Skeletal muscle tissue (tissue), 4 donors: ENCODE measurements at regions not wholly inside any gene's neighbourhood (a gene's known extent, or its start where the extent isn't known, plus 50 kb on each side); places are given as distances from the start of the nearest gene placed in this dataset. TPM values are rescaled to one million over a fixed set of nuclear protein-coding genes. Genes with fewer than 3 reads are reported as not detected.

Experiments used
- H3K27ac ChIP-seq: one replicate; pipeline ENCODE4 v1.7.0; 2013; ENCODE audit warnings: mild to moderate bottlenecking, low read depth, low read length, inconsistent platforms
- H3K27me3 ChIP-seq, 3 donors: one replicate each; pipeline ENCODE4 v1.7.0; 2013; ENCODE audit warnings: low read length in 3 of 3; ENCODE audit not compliant: control insufficient read depth in 3 of 3, insufficient read depth in 3 of 3
- H3K36me3 ChIP-seq, 3 donors: one replicate each; pipeline ENCODE4 v1.7.0; 2013; ENCODE audit warnings: low read length in 3 of 3; ENCODE audit not compliant: control insufficient read depth in 3 of 3, insufficient read depth in 3 of 3
- H3K4me1 ChIP-seq, 3 donors: one replicate each; pipeline ENCODE4 v1.7.0; 2013; ENCODE audit warnings: low read length in 3 of 3, mild to moderate bottlenecking in 3 of 3; ENCODE audit not compliant: control insufficient read depth in 3 of 3, insufficient read depth in 3 of 3
- H3K4me3 ChIP-seq, 3 donors: one replicate each; pipeline ENCODE4 v1.7.0; 2013; ENCODE audit warnings: low read length in 3 of 3
- H3K9ac ChIP-seq, 3 donors: one replicate each; pipeline ENCODE4 v1.7.0; 2013; ENCODE audit warnings: low read length in 3 of 3, mild to moderate bottlenecking in 3 of 3, moderate library complexity in 2 of 3, low read depth in 1 of 3
- H3K9me3 ChIP-seq, 3 donors: one replicate each; pipeline ENCODE4 v1.7.0; 2013; ENCODE audit warnings: low read length in 3 of 3; ENCODE audit not compliant: control insufficient read depth in 3 of 3
- small RNA-seq: library from RNA; depleted of rRNA; stranded (forward); fragments of <200 nt; gene quantifications from one replicate; pipeline ENCODE3, GENCODE V24; 2014
- donor health status: Osteomylitis.

DNA sequence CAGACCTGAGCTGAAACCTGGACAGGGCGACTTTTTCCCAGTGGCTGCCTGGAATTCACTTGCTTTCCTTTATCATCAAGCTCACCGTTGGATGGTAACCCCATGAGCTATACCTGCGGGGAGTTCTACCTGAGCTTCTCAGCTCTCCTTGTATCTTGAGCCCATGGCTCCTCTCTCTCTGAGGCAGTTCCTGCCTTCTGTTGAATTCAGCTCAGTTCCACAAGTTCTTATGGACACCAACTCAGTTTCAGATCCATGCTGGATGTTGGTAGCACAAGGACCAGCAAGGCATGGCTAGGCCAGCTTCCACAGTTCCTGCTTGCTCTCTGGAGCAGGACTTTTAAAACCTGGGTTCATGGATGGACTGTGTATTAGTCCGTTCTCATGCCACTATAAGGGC is 58.3 kb upstream of the AMPD3 start:
- Histone ChIP-seq H3K4me1 (peaks cover 2 to 10% (median 6%) of the 10 kb centered on the region in 3 donors), H3K9me3 (no peaks in the 10 kb centered on the region), H3K36me3 (no peaks in the 10 kb centered on the region), H3K9ac (no peak overlapping the region), H3K27me3 (no peaks in the 10 kb centered on the region), H3K27ac (no peak overlapping the region), H3K4me3 (no peak overlapping the region)

DNA sequence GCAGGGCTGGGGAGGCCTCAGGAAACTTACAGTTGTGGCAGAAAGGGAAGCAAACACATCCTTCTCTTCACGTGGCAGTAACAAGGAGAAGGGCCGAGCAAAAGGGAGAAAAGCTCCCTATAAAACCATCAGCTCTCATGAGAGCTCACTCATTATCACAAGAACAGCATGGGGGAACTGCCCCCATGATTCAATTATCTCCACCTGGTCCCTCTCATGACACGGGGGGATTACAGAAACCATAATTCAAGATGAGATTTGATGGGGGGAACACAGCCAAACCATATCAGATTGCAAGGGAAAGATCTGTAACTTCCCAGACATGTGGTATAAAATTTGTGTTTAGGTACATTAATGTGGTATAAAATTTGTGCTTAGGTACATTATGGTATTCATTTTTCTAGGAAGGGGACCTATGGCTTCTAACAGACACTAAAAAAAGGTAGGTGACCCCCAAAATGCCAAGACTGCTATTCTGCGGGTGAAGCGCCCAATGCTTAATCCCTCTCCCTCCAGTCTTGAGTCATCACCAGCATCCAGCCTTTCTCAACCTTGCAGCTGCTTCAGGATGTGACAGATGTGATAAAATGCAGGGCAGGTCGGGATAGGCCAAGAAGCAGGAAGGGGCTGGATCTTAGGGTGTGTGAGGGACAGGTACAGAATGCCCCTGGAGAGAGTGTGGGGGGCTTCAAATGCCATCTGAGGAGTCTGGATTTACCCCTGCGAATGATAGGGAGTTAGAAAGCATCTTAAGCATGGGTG is 57.7 kb upstream of the AMPD3 start:
- no peaks in the 10 kb centered on the region for H3K9me3 ChIP-seq
- no peak overlapping the region for H3K27ac ChIP-seq
- H3K4me3 ChIP-seq = no peak overlapping the region
- no peaks in the 10 kb centered on the region for H3K36me3 ChIP-seq
- H3K27me3 ChIP-seq = no peaks in the 10 kb centered on the region
- peaks cover 2 to 16% (median 10%) of the 10 kb centered on the region in 3 donors for H3K4me1 ChIP-seq
- H3K9ac ChIP-seq = no peak overlapping the region

DNA sequence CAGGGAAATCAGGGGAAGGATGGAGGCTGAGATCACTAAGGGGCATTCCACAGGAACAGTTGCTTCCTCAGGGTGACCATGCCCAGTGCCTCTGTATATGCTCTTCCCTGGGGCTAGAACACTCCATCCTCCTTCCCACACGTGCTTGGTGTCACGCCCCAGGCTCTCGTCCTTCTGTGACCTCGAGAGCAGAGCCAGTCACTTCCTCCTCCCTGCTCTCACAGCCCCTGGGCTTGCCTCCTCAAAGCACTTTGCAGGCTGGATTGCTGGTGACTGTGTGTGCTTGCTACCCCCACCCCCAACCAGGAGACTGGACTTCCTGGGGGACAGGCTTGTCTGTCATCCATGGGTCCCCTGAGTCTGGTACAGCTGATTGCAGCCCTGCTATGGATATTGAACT is 56.5 kb upstream of the AMPD3 start:
- Histone ChIP-seq H3K27ac (no peak overlapping the region), H3K4me3 (no peak overlapping the region), H3K4me1 (peaks cover 2 to 17% (median 11%) of the 10 kb centered on the region in 3 donors), H3K9me3 (no peaks in the 10 kb centered on the region), H3K27me3 (no peaks in the 10 kb centered on the region), H3K36me3 (no peaks in the 10 kb centered on the region), H3K9ac (no peak overlapping the region)

DNA sequence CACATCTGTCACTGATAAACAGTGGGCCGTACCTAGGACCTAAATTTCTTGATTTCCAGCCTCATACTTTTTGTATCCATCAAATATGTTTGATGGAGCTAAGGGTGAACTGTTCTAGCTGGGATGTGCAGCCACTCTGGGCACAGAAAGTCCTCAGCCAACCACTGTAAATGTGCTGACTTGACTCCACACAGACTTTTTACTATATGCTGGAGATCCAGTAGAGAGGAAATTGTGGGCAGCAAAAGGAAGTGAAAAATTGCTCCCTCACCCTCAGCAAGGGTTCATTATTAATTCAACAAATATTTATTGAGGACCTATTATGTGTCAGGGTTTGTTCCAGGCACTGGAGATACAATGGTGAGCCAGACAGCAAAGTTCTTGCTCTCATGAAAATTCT is 54.2 kb upstream of the AMPD3 start:
- H3K27ac ChIP-seq = no peak overlapping the region
- H3K27me3 ChIP-seq = no peaks in the 10 kb centered on the region
- H3K4me1 ChIP-seq = peaks cover 2 to 16% (median 13%) of the 10 kb centered on the region in 3 donors

DNA sequence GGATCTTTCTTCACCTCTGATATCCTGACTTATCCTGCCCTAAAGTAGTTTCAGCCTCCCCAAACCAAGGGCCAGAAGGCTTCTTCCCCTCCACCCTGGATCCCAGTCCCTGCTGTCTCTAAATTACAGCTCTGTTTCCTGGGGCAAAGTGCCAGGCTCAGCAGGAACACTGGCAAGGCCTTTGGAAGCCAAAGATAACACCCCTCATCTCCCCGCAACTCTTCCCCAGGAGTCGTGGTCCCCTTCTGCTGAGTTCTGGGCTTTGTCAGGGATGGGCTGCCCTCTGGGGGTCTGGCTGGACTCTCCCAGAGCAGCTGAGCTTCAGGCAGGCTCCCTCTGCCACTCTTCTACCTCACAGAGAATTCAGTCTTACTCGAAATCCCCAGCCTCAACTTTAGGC is 53.8 kb upstream of the AMPD3 start:
- Histone ChIP-seq H3K27ac (no peak overlapping the region), H3K4me3 (no peak overlapping the region), H3K4me1 (peaks cover 2 to 20% (median 16%) of the 10 kb centered on the region in 3 donors), H3K9me3 (no peaks in the 10 kb centered on the region), H3K9ac (no peak overlapping the region), H3K36me3 (no peaks in the 10 kb centered on the region), H3K27me3 (no peaks in the 10 kb centered on the region)

More for the DNA sequence above, 54.2 kb upstream of the AMPD3 start:
- no peaks in the 10 kb centered on the region for H3K36me3 ChIP-seq
- H3K9me3 ChIP-seq = no peaks in the 10 kb centered on the region
- no peak overlapping the region for H3K4me3 ChIP-seq
- no peak overlapping the region for H3K9ac ChIP-seq

DNA sequence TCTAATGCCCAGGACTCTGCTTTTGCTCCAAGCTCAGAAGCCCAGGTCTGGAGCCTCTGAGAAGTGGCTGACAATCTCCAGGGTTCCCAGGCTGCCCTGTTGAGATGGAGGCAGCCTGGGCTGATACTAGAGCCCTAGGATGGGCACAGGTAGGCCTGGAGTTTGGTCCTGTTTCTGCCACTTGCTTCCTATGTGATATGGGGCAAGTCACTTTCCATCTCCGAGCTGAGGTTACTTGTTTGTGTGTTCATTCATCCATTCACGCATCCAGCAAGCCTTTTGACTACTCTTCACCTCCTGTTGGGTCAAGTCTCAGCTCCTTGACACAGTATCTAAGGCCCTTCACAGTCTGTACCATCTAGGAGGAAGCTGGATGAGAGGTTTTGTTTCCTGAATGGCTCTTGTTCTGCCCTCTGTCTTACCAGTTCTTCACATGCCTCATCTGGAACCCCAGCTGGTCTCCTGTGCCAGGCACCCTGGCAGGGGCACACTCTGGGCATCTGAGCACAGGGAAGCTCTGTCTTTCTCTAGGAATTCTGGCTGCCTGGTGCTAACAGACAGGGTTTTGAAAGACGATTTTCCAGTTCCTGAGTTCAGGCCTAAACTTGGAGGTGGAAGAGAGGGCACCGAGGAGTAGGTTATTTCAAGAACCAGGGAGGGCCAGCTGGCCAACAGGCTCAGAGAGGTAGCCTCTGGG is 53.2 kb upstream of the AMPD3 start:
- H3K4me1 ChIP-seq = peaks cover 5 to 21% (median 21%) of the 10 kb centered on the region in 3 donors
- no peaks in the 10 kb centered on the region for H3K9me3 ChIP-seq
- peak overlapping the region in 1 of 3 donors; percentile 47 for H3K9ac ChIP-seq
- no peak overlapping the region for H3K27ac ChIP-seq
- H3K36me3 ChIP-seq = no peaks in the 10 kb centered on the region
- no peaks in the 10 kb centered on the region for H3K27me3 ChIP-seq
- no peak overlapping the region for H3K4me3 ChIP-seq

Small RNAs in the stretch of these regions (small RNA-seq; reads per million reads assigned to genes)
- gene RNU6ATAC33P = not detected
